Esophagus muscularis mucosa (tissue), 4 donors: ENCODE measurements at regions not wholly inside any gene's neighbourhood (a gene's known extent, or its start where the extent isn't known, plus 50 kb on each side); places are given as distances from the start of the nearest gene placed in this dataset.
A peak's percentile ranks its signal among the peaks of the same experiment; 100 is the strongest.
"Not testable (repeated sequence)": the region's sequence is repeated elsewhere in the genome, so short reads cannot be mapped to it uniquely, and the experiment has no call there.

Experiments used
- DNase-seq: peaks from one replicate; pipeline ENCODE4 v3.0.0-alpha.2; 2017; ENCODE audit errors: extremely low spot score
- H3K27ac ChIP-seq, 4 donors: fragments of 200-600 bp; sonication (generic); replicated peaks in 1 of 4; 1 replicate in 3 of 4; 2 replicates in 1 of 4; pipeline ENCODE4 v1.5.1; 2016 to 2019; ENCODE audit warnings: mild to moderate bottlenecking in 1 of 4
- H3K27me3 ChIP-seq, 4 donors: fragments of 200-600 bp; sonication (generic); one replicate each; pipeline versions ENCODE4 v1.5.1 to v1.6.0; 2016 to 2019
- H3K36me3 ChIP-seq, 4 donors: fragments of 200-600 bp; sonication (generic); one replicate each; pipeline ENCODE4 v1.5.1; 2016 to 2019
- H3K4me1 ChIP-seq, 4 donors: fragments of 200-600 bp; sonication (generic); one replicate each; pipeline ENCODE4 v1.5.1; 2016 to 2019
- H3K4me3 ChIP-seq, 4 donors: fragments of 200-600 bp; sonication (generic); 1 replicate in 2 of 4; 2 replicates in 2 of 4; pipeline ENCODE4 v1.5.1; 2016 to 2019; ENCODE audit warnings: mild to moderate bottlenecking in 4 of 4, moderate library complexity in 1 of 4
- H3K9me3 ChIP-seq, 4 donors: fragments of 200-600 bp; sonication (generic); 1 replicate in 3 of 4; 2 replicates in 1 of 4; pipeline ENCODE4 v1.5.1; 2016 to 2019
- CTCF ChIP-seq, 3 experiments: fragments of 200-600 bp in 2 of 3; fragments of 450-650 bp in 1 of 3; sonication (generic) in 2 of 3; IDR thresholded peaks; one replicate each; pipeline ENCODE4 v1.5.1; 2017 to 2019; ENCODE audit warnings: antibody characterized with exemption in 3 of 3, mild to moderate bottlenecking in 2 of 3, moderate library complexity in 1 of 3
- EP300 ChIP-seq: sonication (generic); formaldehyde crosslinking; IDR thresholded peaks from one replicate; pipeline ENCODE4 v1.6.1; 2017; ENCODE audit warnings: antibody characterized with exemption
- POLR2A ChIP-seq: fragments of 450-650 bp; IDR thresholded peaks from one replicate; pipeline ENCODE4 v1.6.1; 2017; ENCODE audit warnings: antibody characterized with exemption, moderate library complexity, mild to moderate bottlenecking, low read depth
- POLR2AphosphoS5 ChIP-seq, 2 donors: sonication (generic); formaldehyde crosslinking; IDR thresholded peaks; one replicate each; pipeline ENCODE4 v1.6.1; 2017; ENCODE audit warnings: antibody characterized with exemption in 2 of 2
- WGBS: methylation state at CpG from one replicate; pipeline ENCODE4 v1.1.5; 2018; 5-methylcytosine and 5-hydroxymethylcytosine counted together
- intact Hi-C: fragments of 100-400 bp; cut with DNase I; formaldehyde crosslinking; loops from one replicate; pipeline ENCODE4 v1.15.1; 2023

GRCh38 chr14:53227154-53227718 lies 74.1 kb upstream of the DDHD1 start:
- intact Hi-C loops = no loop called here
- TF ChIP-seq POLR2A = no peak
- no peak for TF ChIP-seq EP300
- TF ChIP-seq CTCF (IDR thresholded peaks at IDR 0.05) = no peak
- TF ChIP-seq POLR2AphosphoS5 (IDR thresholded peaks at IDR 0.05) = no peak
- no peak overlapping the region for H3K4me3 ChIP-seq
- no peaks in the 10 kb centered on the region for H3K27me3 ChIP-seq
- H3K27ac ChIP-seq = no peak overlapping the region
- no peaks in the 10 kb centered on the region for H3K9me3 ChIP-seq
- H3K36me3 ChIP-seq = no peaks in the 10 kb centered on the region
- DNase-seq = no peak
- no peaks in the 10 kb centered on the region for H3K4me1 ChIP-seq
- 91% methylated on average over 4 of the region's 4 CpGs for WGBS

GRCh38 chr14:53226553-53226952 lies 73.4 kb upstream of the DDHD1 start:
- Histone ChIP-seq H3K4me3 (no peak overlapping the region), H3K36me3 (no peaks in the 10 kb centered on the region), H3K9me3 (no peaks in the 10 kb centered on the region), H3K4me1 (no peaks in the 10 kb centered on the region), H3K27ac (no peak overlapping the region), H3K27me3 (no peaks in the 10 kb centered on the region)
- 78% methylated on average over 3 of the region's 5 CpGs for WGBS
- intact Hi-C loops = no loop called here
- TF ChIP-seq POLR2A = no peak
- TF ChIP-seq EP300 = no peak
- TF ChIP-seq POLR2AphosphoS5 (IDR thresholded peaks at IDR 0.05) = no peak
- TF ChIP-seq CTCF (IDR thresholded peaks at IDR 0.05) = no peak
- DNase-seq = no peak

- H3K27me3 ChIP-seq = no peaks in the 10 kb centered on the region
- no peak for TF ChIP-seq EP300
- TF ChIP-seq CTCF (IDR thresholded peaks at IDR 0.05) = no peak
- no peak for TF ChIP-seq POLR2A
- TF ChIP-seq POLR2AphosphoS5 (IDR thresholded peaks at IDR 0.05) = no peak
- H3K4me1 ChIP-seq = peaks cover 0 to 10% (median 7%) of the 10 kb centered on the region in 4 donors
- whole genome bisulfite sequencing = 80% methylated on average over 3 of the region's 3 CpGs
- no peaks in the 10 kb centered on the region for H3K9me3 ChIP-seq
- intact Hi-C loops = no loop called here
- H3K4me3 ChIP-seq = no peak overlapping the region
- no peak overlapping the region for H3K27ac ChIP-seq
- H3K36me3 ChIP-seq = no peaks in the 10 kb centered on the region
- no peak for DNase-seq
Observed at GRCh38 chr14:53220914-53221313, 67.8 kb upstream of the DDHD1 start.

- TF ChIP-seq POLR2A = no peak
- TF ChIP-seq EP300 = no peak
- TF ChIP-seq CTCF (IDR thresholded peaks at IDR 0.05) = no peak
- TF ChIP-seq POLR2AphosphoS5 (IDR thresholded peaks at IDR 0.05) = no peak
- intact Hi-C loops = no loop called here
- 77% methylated on average over 2 of the region's 2 CpGs for WGBS
- H3K4me3 ChIP-seq = peak overlapping the region; percentile 59 to 81 (median 67)
- H3K27ac ChIP-seq = peak overlapping the region in 2 of 4 donors; percentile 50 to 63
- H3K9me3 ChIP-seq = no peaks in the 10 kb centered on the region
- H3K36me3 ChIP-seq = no peaks in the 10 kb centered on the region
- peaks cover 0 to 10% (median 7%) of the 10 kb centered on the region in 4 donors for H3K4me1 ChIP-seq
- H3K27me3 ChIP-seq = no peaks in the 10 kb centered on the region
- DNase-seq = no peak
Observed at GRCh38 chr14:53218161-53218560, 65.0 kb upstream of the DDHD1 start.

GRCh38 chr14:53217316-53217994 lies 64.3 kb upstream of the DDHD1 start:
- intact Hi-C loops = no loop called here
- Histone ChIP-seq H3K36me3 (no peaks in the 10 kb centered on the region), H3K4me3 (peak overlapping the region; percentile 59 to 81 (median 67)), H3K4me1 (peaks cover 0 to 10% (median 7%) of the 10 kb centered on the region in 4 donors), H3K9me3 (no peaks in the 10 kb centered on the region), H3K27me3 (no peaks in the 10 kb centered on the region), H3K27ac (peak overlapping the region; percentile 34 to 63 (median 56))
- TF ChIP-seq POLR2AphosphoS5 (IDR thresholded peaks at IDR 0.05) (peak; percentile 22 to 50), POLR2A (no peak), CTCF (IDR thresholded peaks at IDR 0.05) (peak; percentile 40 to 73 (median 57))
- 0% methylated on average over 14 of the region's 39 CpGs for WGBS
- DNase-seq = peak; percentile 95

- H3K9me3 ChIP-seq, H3K36me3 ChIP-seq, intact Hi-C loops, H3K27me3 ChIP-seq, H3K27ac ChIP-seq, DNase-seq: not testable (repeated sequence)
- Histone ChIP-seq H3K4me3 (peak overlapping the region; percentile 59 to 81 (median 67)), H3K4me1 (peaks cover 0 to 10% (median 7%) of the 10 kb centered on the region in 4 donors)
- WGBS = 100% methylated on average over 1 of the region's 1 CpG
Observed at GRCh38 chr14:53216955-53217315, 63.8 kb upstream of the DDHD1 start.

- 93% methylated on average over 11 of the region's 11 CpGs for WGBS
- H3K4me3 ChIP-seq, H3K27ac ChIP-seq, intact Hi-C loops, H3K36me3 ChIP-seq, DNase-seq, H3K9me3 ChIP-seq, H3K27me3 ChIP-seq: not testable (repeated sequence)
- H3K4me1 ChIP-seq = peaks cover 0 to 10% (median 7%) of the 10 kb centered on the region in 4 donors
Observed at GRCh38 chr14:53216478-53216877, 63.4 kb upstream of the DDHD1 start.
